ENCODE measurements at regions not wholly inside any gene's neighbourhood (a gene's known extent, or its start where the extent isn't known, plus 50 kb on each side); places are given as distances from the start of the nearest gene placed in this dataset.

DNA sequence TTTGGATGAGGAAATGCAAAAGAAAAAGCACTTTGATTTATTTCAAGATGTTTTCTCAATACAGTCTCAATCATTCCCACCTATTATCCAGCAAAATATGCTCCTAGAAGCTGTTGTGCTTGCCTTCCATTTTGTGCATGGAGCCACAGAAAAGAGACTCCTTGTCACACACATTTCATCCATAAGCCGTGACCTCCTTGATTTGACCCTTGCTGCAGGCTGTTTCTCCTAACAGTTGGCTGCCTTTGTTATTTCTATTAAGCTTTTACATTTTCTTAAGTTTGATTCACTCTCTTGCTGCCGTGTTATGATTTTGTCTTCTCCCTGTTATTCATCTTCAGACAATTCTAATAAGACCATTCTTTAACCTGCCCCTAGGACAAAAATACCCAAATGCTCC lies 124.2 kb upstream of the PLAAT1 start:
- no peak for DNase-seq (ENCODE audit: low read depth in 2 of 2)
- H3K4me3 ChIP-seq (replicated peaks in 1 of 2; ENCODE audit: low read depth in 2 of 2, low read length in 2 of 2), result no peak overlapping the region
- TF ChIP-seq, protein P1, sequence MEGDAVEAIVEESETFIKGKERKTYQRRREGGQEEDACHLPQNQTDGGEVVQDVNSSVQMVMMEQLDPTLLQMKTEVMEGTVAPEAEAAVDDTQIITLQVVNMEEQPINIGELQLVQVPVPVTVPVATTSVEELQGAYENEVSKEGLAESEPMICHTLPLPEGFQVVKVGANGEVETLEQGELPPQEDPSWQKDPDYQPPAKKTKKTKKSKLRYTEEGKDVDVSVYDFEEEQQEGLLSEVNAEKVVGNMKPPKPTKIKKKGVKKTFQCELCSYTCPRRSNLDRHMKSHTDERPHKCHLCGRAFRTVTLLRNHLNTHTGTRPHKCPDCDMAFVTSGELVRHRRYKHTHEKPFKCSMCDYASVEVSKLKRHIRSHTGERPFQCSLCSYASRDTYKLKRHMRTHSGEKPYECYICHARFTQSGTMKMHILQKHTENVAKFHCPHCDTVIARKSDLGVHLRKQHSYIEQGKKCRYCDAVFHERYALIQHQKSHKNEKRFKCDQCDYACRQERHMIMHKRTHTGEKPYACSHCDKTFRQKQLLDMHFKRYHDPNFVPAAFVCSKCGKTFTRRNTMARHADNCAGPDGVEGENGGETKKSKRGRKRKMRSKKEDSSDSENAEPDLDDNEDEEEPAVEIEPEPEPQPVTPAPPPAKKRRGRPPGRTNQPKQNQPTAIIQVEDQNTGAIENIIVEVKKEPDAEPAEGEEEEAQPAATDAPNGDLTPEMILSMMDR (IDR thresholded peaks at IDR 0.05; ENCODE audit: low read depth, low read length), result no peak

DNA sequence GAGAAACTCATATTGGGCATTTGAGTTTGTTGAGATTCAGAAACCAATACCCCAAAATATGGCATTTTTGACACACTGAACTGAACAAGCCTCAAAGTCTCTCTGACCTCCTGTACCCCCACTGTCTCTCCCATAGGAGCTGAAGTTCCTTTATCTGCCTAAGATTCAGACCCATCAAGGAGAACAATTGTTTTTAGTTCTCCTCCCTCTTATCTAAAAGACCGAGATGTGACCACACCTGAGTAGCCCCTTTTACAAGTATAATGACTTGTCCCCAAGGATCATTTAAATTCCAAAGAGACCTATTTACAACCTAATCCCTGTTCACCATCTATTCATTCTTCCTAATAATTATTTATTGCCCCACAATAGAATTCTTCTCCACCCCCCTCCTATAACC lies 122.1 kb upstream of the PLAAT1 start:
- H3K4me3 ChIP-seq (replicated peaks in 1 of 2; ENCODE audit: low read depth in 2 of 2, low read length in 2 of 2), result no peak overlapping the region
- TF ChIP-seq, protein P1 (IDR thresholded peaks at IDR 0.05; ENCODE audit: low read depth, low read length), result no peak
- DNase-seq (ENCODE audit: low read depth in 2 of 2), result no peak

DNA sequence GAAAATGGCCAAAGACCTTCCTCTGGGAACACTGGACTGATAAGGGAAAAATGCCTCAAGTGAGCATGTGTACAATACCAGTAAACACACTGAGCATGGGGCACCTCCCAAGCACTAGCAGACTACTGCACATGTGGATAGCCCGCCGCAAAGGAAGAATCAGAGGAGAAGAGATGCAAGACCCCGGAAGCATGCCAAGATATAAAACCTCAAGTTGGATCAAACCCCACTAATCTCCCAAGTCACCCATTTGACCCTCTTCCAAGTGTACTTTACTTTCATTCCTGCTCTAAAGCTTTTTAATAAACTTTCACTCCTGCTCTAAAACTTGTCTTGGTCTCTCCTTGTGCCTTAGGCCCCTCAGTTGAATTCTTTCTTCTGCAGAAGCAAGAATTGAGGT lies 121.1 kb upstream of the PLAAT1 start:
- no peak for DNase-seq (ENCODE audit: low read depth in 2 of 2)
- TF ChIP-seq, protein P1 (IDR thresholded peaks at IDR 0.05; ENCODE audit: low read depth, low read length), result no peak
- H3K4me3 ChIP-seq (replicated peaks in 1 of 2; ENCODE audit: low read depth in 2 of 2, low read length in 2 of 2), result no peak overlapping the region

DNA sequence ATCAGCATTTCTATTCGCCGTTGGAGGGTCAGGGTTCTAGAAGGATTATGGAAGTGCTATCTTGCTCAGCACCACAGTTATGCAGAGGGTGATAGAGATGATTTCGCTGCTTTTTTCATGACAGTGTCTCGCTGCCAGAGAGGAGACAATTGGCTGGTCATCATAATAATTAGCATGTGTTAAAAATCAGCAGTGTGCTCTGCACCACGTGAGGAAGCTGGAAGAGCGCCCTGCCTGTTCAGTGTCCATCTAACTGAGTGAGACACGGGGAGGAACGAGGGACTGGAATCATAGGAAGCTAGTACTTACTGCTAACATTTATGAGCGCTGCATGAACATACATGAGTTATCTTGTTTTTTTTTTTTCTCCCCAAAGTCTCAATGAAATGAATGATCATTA lies 116.2 kb upstream of the PLAAT1 start:
- DNase-seq (ENCODE audit: low read depth in 2 of 2), result no peak
- H3K4me3 ChIP-seq (replicated peaks in 1 of 2; ENCODE audit: low read depth in 2 of 2, low read length in 2 of 2), result no peak overlapping the region
- TF ChIP-seq, protein P1 (IDR thresholded peaks at IDR 0.05; ENCODE audit: low read depth, low read length), result no peak

DNA sequence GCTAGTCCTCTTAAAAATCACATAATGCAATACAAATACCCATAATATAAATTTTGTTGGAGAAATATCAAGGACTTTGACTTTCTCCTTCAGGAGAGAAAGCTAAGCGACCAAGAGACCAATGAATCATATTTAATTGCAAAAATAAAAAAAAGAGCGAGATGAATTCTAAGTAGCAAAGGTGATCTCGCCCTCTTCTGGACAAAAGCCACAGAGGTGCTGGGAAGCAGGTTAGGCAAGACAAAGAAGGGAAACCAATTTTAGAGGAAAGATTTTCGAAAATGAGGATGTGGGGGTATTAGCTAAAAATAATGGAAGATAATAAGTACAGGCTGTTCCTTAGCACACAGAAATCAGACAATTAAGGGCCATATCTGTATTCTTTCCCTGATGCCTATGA lies 111.4 kb upstream of the PLAAT1 start:
- DNase-seq (ENCODE audit: low read depth in 2 of 2), result no peak
- TF ChIP-seq, protein P1 (IDR thresholded peaks at IDR 0.05; ENCODE audit: low read depth, low read length), result no peak
- no peak overlapping the region for H3K4me3 ChIP-seq (replicated peaks in 1 of 2; ENCODE audit: low read depth in 2 of 2, low read length in 2 of 2)

DNA sequence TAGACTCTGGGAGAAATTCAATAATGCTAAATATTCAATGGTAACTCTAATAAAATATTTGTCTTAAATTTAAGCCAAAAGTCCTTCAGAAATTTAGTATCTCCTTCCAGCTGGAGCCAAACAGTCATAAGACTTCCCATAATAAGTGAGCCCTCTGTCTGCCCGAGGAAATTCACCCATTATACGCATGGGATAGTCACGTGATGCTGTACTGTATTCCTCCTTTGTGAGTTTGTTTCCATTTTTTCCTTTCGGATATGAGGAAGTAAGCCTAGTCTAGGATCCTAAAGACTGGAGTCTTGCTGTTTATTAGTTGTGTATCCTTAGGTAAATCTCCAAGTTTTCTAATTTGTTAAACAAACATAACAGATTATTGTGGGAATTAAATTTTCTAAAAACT lies 110.4 kb upstream of the PLAAT1 start:
- no peak for DNase-seq (ENCODE audit: low read depth in 2 of 2)
- TF ChIP-seq, protein P1 (IDR thresholded peaks at IDR 0.05; ENCODE audit: low read depth, low read length), result no peak
- H3K4me3 ChIP-seq (replicated peaks in 1 of 2; ENCODE audit: low read depth in 2 of 2, low read length in 2 of 2), result no peak overlapping the region

DNA sequence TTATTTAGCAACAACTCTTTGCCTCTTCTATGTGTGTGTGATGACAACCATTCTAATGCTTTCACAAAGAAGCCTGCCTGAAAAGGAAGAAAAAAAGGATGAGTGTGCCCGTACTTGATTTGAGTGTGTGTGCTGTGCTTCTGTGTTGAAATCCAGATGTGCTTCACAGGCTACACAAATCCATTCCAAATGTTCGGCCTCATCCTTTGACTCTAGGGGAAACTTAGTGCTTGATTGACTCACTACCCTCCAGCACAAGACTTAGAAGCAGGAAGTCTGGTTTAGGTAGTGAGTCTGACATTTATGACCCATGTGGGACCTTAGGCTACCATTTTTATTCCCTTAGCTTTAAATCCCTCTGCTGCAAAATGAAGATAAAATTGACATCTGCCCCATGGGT lies 108.8 kb upstream of the PLAAT1 start:
- TF ChIP-seq, protein P1 (IDR thresholded peaks at IDR 0.05; ENCODE audit: low read depth, low read length), result no peak
- H3K4me3 ChIP-seq (replicated peaks in 1 of 2; ENCODE audit: low read depth in 2 of 2, low read length in 2 of 2), result no peak overlapping the region
- no peak for DNase-seq (ENCODE audit: low read depth in 2 of 2)
